ENCODE measurements at regions not wholly inside any gene's neighbourhood (a gene's known extent, or its start where the extent isn't known, plus 50 kb on each side); places are given as distances from the start of the nearest gene placed in this dataset.
A peak's percentile ranks its signal among the peaks of the same experiment; 100 is the strongest.

GRCh38 chr13:42658019-42658418 lies 84.1 kb downstream of the TNFSF11 start:
- DNase-seq (ENCODE audit: low read depth, low spot score), result no peak

GRCh38 chr13:42660333-42660965 lies 86.5 kb downstream of the TNFSF11 start:
- peak; percentile 0 for DNase-seq (ENCODE audit: low read depth, low spot score)

- DNase-seq (ENCODE audit: low read depth, low spot score), result no peak
Measured at GRCh38 chr13:42667638-42668037, 93.7 kb downstream of the TNFSF11 start.

- DNase-seq (ENCODE audit: low read depth, low spot score), result no peak
Measured at GRCh38 chr13:42671502-42671901, 97.5 kb downstream of the TNFSF11 start.

- DNase-seq (ENCODE audit: low read depth, low spot score), result no peak
Measured at GRCh38 chr13:42673677-42674076, 99.7 kb downstream of the TNFSF11 start.

- DNase-seq (ENCODE audit: low read depth, low spot score), result no peak
Measured at GRCh38 chr13:42680748-42681147, 100.6 kb upstream of the FAM216B start.

- DNase-seq (ENCODE audit: low read depth, low spot score), result no peak
Measured at GRCh38 chr13:42681326-42682100, 99.9 kb upstream of the FAM216B start.

GRCh38 chr13:42684226-42684625 lies 97.2 kb upstream of the FAM216B start:
- no peak for DNase-seq (ENCODE audit: low read depth, low spot score)

- no peak for DNase-seq (ENCODE audit: low read depth, low spot score)
Measured at GRCh38 chr13:42685751-42686150, 95.6 kb upstream of the FAM216B start.

- DNase-seq (ENCODE audit: low read depth, low spot score), result no peak
Measured at GRCh38 chr13:42686165-42686564, 95.2 kb upstream of the FAM216B start.

- DNase-seq (ENCODE audit: low read depth, low spot score), result no peak
Measured at GRCh38 chr13:42688821-42689220, 92.6 kb upstream of the FAM216B start.

- DNase-seq (ENCODE audit: low read depth, low spot score), result no peak
Measured at GRCh38 chr13:42696191-42696590, 85.2 kb upstream of the FAM216B start.

- DNase-seq (ENCODE audit: low read depth, low spot score), result no peak
Measured at GRCh38 chr13:42699912-42700311, 81.5 kb upstream of the FAM216B start.

- no peak for DNase-seq (ENCODE audit: low read depth, low spot score)
Measured at GRCh38 chr13:42702716-42703115, 78.7 kb upstream of the FAM216B start.

GRCh38 chr13:42703740-42704139 lies 77.6 kb upstream of the FAM216B start:
- no peak for DNase-seq (ENCODE audit: low read depth, low spot score)

- no peak for DNase-seq (ENCODE audit: low read depth, low spot score)
Measured at GRCh38 chr13:42706286-42706685, 75.1 kb upstream of the FAM216B start.

GRCh38 chr13:42707048-42707447 lies 74.3 kb upstream of the FAM216B start:
- no peak for DNase-seq (ENCODE audit: low read depth, low spot score)

- no peak for DNase-seq (ENCODE audit: low read depth, low spot score)
Measured at GRCh38 chr13:42707586-42707985, 73.8 kb upstream of the FAM216B start.

- no peak for DNase-seq (ENCODE audit: low read depth, low spot score)
Measured at GRCh38 chr13:42708391-42708790, 73.0 kb upstream of the FAM216B start.

GRCh38 chr13:42709276-42709675 lies 72.1 kb upstream of the FAM216B start:
- no peak for DNase-seq (ENCODE audit: low read depth, low spot score)

- no peak for DNase-seq (ENCODE audit: low read depth, low spot score)
Measured at GRCh38 chr13:42715909-42716308, 65.5 kb upstream of the FAM216B start.

GRCh38 chr13:42717176-42717575 lies 64.2 kb upstream of the FAM216B start:
- DNase-seq (ENCODE audit: low read depth, low spot score), result no peak

GRCh38 chr13:42720113-42720857 lies 61.1 kb upstream of the FAM216B start:
- DNase-seq (ENCODE audit: low read depth, low spot score), result peak; percentile 49

All from smooth muscle cell of the brain vasculature (primary cell).